Gastroesophageal sphincter (tissue), 4 donors: ENCODE measurements at regions not wholly inside any gene's neighbourhood (a gene's known extent, or its start where the extent isn't known, plus 50 kb on each side); places are given as distances from the start of the nearest gene placed in this dataset.

Source experiments
- ATAC-seq: fragments of 150-250 bp; one replicate; pipeline ENCODE4 v1.9.1; 2016; ENCODE audit warnings: mild to moderate bottlenecking, moderate library complexity
- H3K27ac ChIP-seq, 4 donors: fragments of 200-600 bp; sonication (generic) in 3 of 4; 1 replicate in 3 of 4; 2 replicates in 1 of 4; pipeline ENCODE4 v1.5.1; 2016 to 2019
- H3K27me3 ChIP-seq: fragments of 200-600 bp; sonication (generic); one replicate; pipeline ENCODE4 v1.5.1; 2019
- H3K36me3 ChIP-seq, 2 donors: fragments of 200-600 bp; sonication (generic); one replicate each; pipeline ENCODE4 v1.5.1; 2019; ENCODE audit warnings: control low read depth in 1 of 2
- H3K4me1 ChIP-seq, 3 donors: fragments of 200-600 bp; sonication (generic); 1 replicate in 2 of 3; 2 replicates in 1 of 3; pipeline ENCODE4 v1.5.1; 2016 to 2019; ENCODE audit warnings: control low read depth in 2 of 3
- H3K4me3 ChIP-seq, 2 donors: fragments of 200-600 bp; sonication (generic); one replicate each; pipeline ENCODE4 v1.5.1; 2019; ENCODE audit warnings: mild to moderate bottlenecking in 1 of 2, moderate library complexity in 1 of 2
- H3K9me3 ChIP-seq, 3 donors: fragments of 200-600 bp; sonication (generic); one replicate each; pipeline ENCODE4 v1.5.1; 2017 to 2019; ENCODE audit warnings: control low read depth in 2 of 3
- CTCF ChIP-seq, 4 experiments: fragments of 200-600 bp in 2 of 4; fragments of 450-650 bp in 2 of 4; sonication (generic) in 1 of 4; IDR thresholded peaks; one replicate each; pipeline ENCODE4 v1.5.1; 2017 to 2019; ENCODE audit warnings: antibody characterized with exemption in 4 of 4, mild to moderate bottlenecking in 2 of 4, moderate library complexity in 2 of 4
- EP300 ChIP-seq: sonication (generic); formaldehyde crosslinking; IDR thresholded peaks from one replicate; pipeline ENCODE4 v1.6.1; 2017; ENCODE audit warnings: antibody characterized with exemption, mild to moderate bottlenecking
- POLR2A ChIP-seq, 2 donors: fragments of 450-650 bp; IDR thresholded peaks; one replicate each; pipeline ENCODE4 v1.6.1; 2017; ENCODE audit warnings: antibody characterized with exemption in 2 of 2, mild to moderate bottlenecking in 2 of 2, moderate library complexity in 1 of 2
- POLR2AphosphoS5 ChIP-seq: sonication (generic); formaldehyde crosslinking; IDR thresholded peaks from one replicate; pipeline ENCODE4 v1.6.1; 2017; ENCODE audit warnings: antibody characterized with exemption
- WGBS, 2 donors: methylation state at CpG; one replicate each; pipeline ENCODE4 v1.1.5; 2018; ENCODE audit warnings: low coverage in 1 of 2; 5-methylcytosine and 5-hydroxymethylcytosine counted together

DNA sequence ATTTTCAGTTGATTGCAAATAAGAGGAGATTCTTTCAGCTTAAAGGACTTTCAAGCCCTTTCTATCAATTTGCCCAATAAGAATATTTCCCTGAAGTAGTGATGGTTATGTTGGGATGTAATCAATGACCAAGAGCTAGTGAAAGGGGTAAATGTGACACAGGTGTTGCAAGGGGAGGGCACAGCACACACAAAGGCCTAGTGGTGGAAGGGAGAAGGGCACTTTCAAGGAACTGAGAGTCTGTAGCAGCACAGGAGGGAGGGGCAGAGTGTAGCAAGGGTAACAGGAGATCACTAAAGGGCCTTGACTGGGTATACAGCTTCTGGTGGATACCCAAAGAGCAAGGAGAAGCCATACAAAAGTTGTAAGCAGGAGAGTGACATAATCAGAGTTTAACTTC lies 217.8 kb upstream of the ARHGEF26 start:
- ATAC-seq: no peak
- TF ChIP-seq POLR2A (IDR thresholded peaks at IDR 0.05) (no peak), EP300 (no peak), CTCF (IDR thresholded peaks at IDR 0.05) (no peak), POLR2AphosphoS5 (no peak)
- Histone ChIP-seq H3K36me3 (no peaks in the 10 kb centered on the region), H3K9me3 (no peaks in the 10 kb centered on the region), H3K27me3 (no peaks in the 10 kb centered on the region), H3K4me3 (no peak overlapping the region), H3K27ac (no peak overlapping the region), H3K4me1 (no peaks in the 10 kb centered on the region)

DNA sequence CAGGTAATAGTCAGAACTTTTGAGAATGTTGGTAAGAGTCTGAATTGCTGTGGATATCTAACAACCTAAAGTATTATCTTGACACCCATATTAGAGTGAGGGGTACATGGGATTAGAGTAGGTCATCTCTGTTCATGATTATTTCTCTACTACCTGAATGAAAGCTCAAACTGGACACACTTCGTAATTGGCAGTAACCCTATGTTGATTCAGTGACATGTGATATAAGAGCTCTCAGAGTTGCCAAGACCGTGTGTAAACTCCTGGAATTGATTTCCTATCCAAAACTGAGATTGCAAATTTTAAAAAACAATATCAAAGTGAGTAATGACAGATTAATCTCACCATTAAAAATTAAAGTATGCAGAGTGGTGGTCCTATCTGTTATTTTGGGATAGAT lies 214.8 kb upstream of the ARHGEF26 start:
- Histone ChIP-seq H3K4me1 (no peaks in the 10 kb centered on the region), H3K27me3 (no peaks in the 10 kb centered on the region), H3K27ac (no peak overlapping the region), H3K36me3 (no peaks in the 10 kb centered on the region), H3K9me3 (no peaks in the 10 kb centered on the region), H3K4me3 (no peak overlapping the region)
- 77 to 100% methylated on average over 2 of the region's 2 CpGs for WGBS, 2 donors
- no peak for ATAC-seq
- TF ChIP-seq EP300: no peak

DNA sequence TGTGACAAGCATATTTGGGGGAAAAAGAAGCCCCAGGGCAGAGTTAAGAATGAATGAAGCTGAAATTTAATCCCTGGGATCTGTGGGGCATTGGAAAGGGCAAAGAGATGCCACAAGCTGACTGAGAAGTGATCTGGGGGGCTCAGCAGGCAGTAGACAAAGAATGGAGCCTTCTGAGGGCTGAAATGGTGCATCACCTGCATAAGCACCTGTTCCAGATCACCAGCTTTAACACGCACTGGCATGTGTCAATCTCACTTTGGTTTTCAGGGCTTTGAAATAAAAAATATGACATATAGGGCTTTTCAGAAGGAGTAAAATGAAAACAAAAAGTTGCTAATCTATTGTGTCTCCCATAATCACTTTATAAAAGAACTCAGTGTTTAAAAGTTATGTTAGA lies 210.8 kb upstream of the ARHGEF26 start:
- no peak for TF ChIP-seq POLR2AphosphoS5
- no peak overlapping the region for H3K27ac ChIP-seq

GRCh38 chr3:153911116-153911515 lies 210.1 kb upstream of the ARHGEF26 start:
- H3K9me3 ChIP-seq: no peaks in the 10 kb centered on the region
- H3K4me3 ChIP-seq: no peak overlapping the region
- no peaks in the 10 kb centered on the region for H3K4me1 ChIP-seq
- no peaks in the 10 kb centered on the region for H3K36me3 ChIP-seq
- H3K27me3 ChIP-seq: no peaks in the 10 kb centered on the region
- ATAC-seq: no peak
- TF ChIP-seq POLR2A (IDR thresholded peaks at IDR 0.05) (no peak), CTCF (IDR thresholded peaks at IDR 0.05) (no peak), POLR2AphosphoS5 (no peak), EP300 (no peak)
- WGBS, 2 donors: 97 to 100% methylated on average over 2 of the region's 2 CpGs
- H3K27ac ChIP-seq: no peak overlapping the region

More for the DNA sequence above, 210.8 kb upstream of the ARHGEF26 start:
- H3K27me3 ChIP-seq: no peaks in the 10 kb centered on the region
- ATAC-seq: no peak
- H3K4me3 ChIP-seq: no peak overlapping the region
- WGBS, 2 donors: 67 to 88% methylated on average over 1 of the region's 1 CpG
- H3K4me1 ChIP-seq: no peaks in the 10 kb centered on the region
- H3K9me3 ChIP-seq: no peaks in the 10 kb centered on the region
- H3K36me3 ChIP-seq: no peaks in the 10 kb centered on the region

- H3K4me3 ChIP-seq: no peak overlapping the region
- H3K36me3 ChIP-seq: no peaks in the 10 kb centered on the region
- TF ChIP-seq POLR2AphosphoS5 (no peak), POLR2A (IDR thresholded peaks at IDR 0.05) (no peak), EP300 (no peak)
- ATAC-seq: no peak
- H3K9me3 ChIP-seq: peaks cover 0 to 4% (median 0%) of the 10 kb centered on the region in 3 donors
- H3K4me1 ChIP-seq: no peaks in the 10 kb centered on the region
- WGBS, 2 donors: 56 to 100% methylated on average over 1 of the region's 1 CpG
- H3K27me3 ChIP-seq: no peaks in the 10 kb centered on the region
- H3K27ac ChIP-seq: no peak overlapping the region
These were observed 201.4 kb upstream of the ARHGEF26 start for GRCh38 chr3:153919773-153920172.

- Histone ChIP-seq H3K27ac (no peak overlapping the region), H3K9me3 (peaks cover 0 to 4% (median 0%) of the 10 kb centered on the region in 3 donors), H3K27me3 (no peaks in the 10 kb centered on the region), H3K4me3 (no peak overlapping the region), H3K36me3 (no peaks in the 10 kb centered on the region), H3K4me1 (no peaks in the 10 kb centered on the region)
- no peak for ATAC-seq
- TF ChIP-seq CTCF (IDR thresholded peaks at IDR 0.05): no peak
- no peak for TF ChIP-seq POLR2A (IDR thresholded peaks at IDR 0.05)
- no peak for TF ChIP-seq POLR2AphosphoS5
- TF ChIP-seq EP300: no peak
These were observed 199.4 kb upstream of the ARHGEF26 start for GRCh38 chr3:153921826-153922225.
